Astrocyte of the cerebellum (primary cell): ENCODE measurements at regions not wholly inside any gene's neighbourhood (a gene's known extent, or its start where the extent isn't known, plus 50 kb on each side); places are given as distances from the start of the nearest gene placed in this dataset.
"Not testable (repeated sequence)": the region's sequence is repeated elsewhere in the genome, so short reads cannot be mapped to it uniquely, and the experiment has no call there.

Experiments used
- DNase-seq: peaks from one replicate; pipeline ENCODE4 v3.0.0-alpha.2; 2011; ENCODE audit warnings: low read depth
- H3K4me3 ChIP-seq: 2 replicates; pipeline ENCODE4 v1.5.1; 2011; ENCODE audit warnings: mild to moderate bottlenecking, low read depth, low read length, moderate library complexity
- in situ Hi-C: cut with HindIII; loops from 2 replicates; pipeline ENCODE4 v1.10.0; 2017; ENCODE audit warnings: low sequenced_read_pairs
- TF ChIP-seq, protein P1 (sequence below): IDR thresholded peaks from 2 replicates; pipeline ENCODE4 v1.5.1; 2012; ENCODE audit warnings: low read length, low read depth, moderate library complexity, mild to moderate bottlenecking; ENCODE audit errors: missing control alignments

DNA sequence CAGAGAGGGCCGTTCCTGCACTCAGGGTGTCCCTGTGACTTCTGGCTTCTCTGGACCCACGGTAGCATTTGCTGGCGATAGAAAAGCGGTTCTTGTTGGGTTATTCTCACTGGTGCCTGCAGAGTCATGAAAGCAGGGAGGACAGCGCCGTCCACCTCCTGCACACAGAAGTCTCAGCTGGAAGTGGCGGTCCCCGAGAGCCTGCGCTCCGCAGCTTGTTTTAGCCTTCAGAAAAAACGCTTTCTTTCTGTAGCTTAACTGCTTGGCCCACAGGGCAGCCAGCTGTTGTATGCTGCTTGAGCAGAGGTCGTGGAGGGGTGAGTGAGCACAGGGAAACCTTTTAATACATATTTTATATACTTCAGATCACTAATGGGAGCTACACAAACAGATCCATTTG, 400.7 kb upstream of the FAT1 start:
- in situ Hi-C loops, result no loop called here
- no peak for DNase-seq
- no peak overlapping the region for H3K4me3 ChIP-seq
- TF ChIP-seq, protein P1, sequence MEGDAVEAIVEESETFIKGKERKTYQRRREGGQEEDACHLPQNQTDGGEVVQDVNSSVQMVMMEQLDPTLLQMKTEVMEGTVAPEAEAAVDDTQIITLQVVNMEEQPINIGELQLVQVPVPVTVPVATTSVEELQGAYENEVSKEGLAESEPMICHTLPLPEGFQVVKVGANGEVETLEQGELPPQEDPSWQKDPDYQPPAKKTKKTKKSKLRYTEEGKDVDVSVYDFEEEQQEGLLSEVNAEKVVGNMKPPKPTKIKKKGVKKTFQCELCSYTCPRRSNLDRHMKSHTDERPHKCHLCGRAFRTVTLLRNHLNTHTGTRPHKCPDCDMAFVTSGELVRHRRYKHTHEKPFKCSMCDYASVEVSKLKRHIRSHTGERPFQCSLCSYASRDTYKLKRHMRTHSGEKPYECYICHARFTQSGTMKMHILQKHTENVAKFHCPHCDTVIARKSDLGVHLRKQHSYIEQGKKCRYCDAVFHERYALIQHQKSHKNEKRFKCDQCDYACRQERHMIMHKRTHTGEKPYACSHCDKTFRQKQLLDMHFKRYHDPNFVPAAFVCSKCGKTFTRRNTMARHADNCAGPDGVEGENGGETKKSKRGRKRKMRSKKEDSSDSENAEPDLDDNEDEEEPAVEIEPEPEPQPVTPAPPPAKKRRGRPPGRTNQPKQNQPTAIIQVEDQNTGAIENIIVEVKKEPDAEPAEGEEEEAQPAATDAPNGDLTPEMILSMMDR, result no peak

DNA sequence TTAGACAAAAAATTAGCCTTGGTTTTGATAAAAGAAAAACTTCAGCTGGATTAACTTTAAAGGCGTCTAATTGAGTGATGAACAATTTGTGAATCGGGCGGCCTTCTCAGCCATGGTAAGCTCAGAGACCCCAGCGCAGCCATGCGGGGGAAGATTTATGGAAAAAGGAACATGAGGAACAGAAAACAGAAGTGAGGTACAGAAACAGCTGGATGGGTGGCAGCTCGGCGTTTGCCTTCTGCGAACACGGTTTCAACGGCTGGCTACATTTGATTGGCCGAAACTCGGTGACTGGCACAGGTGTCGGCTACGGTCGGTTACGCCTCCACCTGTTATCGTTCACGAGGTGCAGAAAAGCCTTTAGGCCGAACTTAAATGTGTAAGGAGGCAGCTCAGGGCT, 401.4 kb upstream of the FAT1 start:
- DNase-seq, result no peak
- TF ChIP-seq, protein P1, result no peak
- no peak overlapping the region for H3K4me3 ChIP-seq
- in situ Hi-C loops, result no loop called here

DNA sequence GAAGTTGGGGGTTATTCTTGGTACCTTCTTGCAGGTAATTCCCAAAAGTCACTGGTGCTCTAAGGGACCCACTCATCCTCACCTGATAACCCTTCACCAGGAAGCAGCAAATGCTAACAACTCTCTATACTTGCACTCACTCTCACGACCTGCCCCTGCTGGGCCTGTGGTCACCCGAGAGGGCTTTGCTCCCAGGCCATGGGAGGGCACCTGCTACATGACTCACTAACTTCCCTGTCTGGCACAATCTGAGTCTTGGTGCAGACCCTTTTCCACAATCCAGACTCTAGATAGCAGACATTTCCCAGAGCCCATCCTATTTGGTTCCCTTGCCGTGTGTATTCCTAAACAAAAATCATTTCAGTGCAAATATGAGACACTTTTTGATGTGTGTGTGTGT, 403.8 kb upstream of the FAT1 start:
- TF ChIP-seq, protein P1, result no peak
- no peak for DNase-seq
- no peak overlapping the region for H3K4me3 ChIP-seq
- in situ Hi-C loops, result no loop called here

DNA sequence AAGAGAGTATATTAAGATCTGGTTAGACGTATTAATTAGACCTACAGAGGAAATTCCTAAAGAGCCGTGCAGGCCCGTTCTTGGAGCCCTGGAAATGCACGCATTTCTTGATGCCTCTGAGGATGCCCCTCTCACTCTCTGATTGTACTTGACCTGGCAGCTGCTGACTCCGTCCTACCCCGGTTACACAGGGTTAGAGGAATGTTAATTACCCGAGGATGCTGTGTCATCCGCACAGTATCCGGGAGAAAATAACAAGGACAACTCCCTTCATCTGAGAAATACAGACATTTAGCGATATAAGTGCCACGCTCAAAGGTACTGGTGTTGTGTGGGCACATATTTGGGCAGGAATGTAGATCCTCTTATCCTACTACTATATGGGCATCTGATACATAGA, 404.6 kb upstream of the FAT1 start:
- in situ Hi-C loops, result no loop called here
- no peak overlapping the region for H3K4me3 ChIP-seq
- TF ChIP-seq, protein P1, result no peak
- no peak for DNase-seq

DNA sequence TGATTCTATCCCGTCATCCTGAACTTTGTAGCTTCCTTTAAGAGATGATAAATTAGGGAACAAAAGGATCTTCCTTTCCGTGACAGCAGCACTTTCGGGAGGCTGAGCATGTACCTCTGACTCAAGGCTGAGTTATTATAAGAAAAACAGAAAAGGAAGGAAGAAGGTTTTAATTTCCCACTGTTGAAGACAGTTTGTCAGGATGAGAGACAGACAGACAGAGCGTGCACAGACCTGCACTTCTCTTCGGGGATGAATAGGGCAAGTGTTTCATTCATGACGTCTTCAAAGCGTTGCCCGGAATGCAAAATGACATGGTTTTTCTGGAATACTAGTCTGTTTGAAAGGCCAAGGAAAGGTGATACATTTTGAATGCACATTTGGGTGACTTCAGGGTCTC, 405.3 kb upstream of the FAT1 start:
- TF ChIP-seq, protein P1, result no peak
- H3K4me3 ChIP-seq, result no peak overlapping the region
- in situ Hi-C loops, result no loop called here
- DNase-seq, result no peak

DNA sequence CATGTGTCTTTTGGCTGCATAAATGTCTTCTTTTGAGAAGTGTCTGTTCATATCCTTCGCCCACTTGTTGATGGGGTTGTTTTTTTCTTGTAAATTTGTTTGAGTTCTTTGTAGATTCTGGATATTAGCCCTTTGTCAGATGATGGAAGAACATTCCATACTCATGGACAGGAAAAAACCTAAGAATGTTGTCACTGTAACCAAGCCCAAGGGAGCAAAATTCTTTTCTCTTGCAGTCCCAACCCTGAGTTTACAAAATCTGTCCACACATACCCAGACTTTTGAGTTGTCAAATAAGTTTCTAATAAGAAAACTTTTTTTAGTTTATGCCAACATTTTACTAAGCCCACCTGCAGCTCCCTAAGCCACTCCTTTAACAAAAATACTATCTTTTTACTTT, 408.2 kb upstream of the FAT1 start:
- DNase-seq, H3K4me3 ChIP-seq, in situ Hi-C loops: not testable (repeated sequence)

DNA sequence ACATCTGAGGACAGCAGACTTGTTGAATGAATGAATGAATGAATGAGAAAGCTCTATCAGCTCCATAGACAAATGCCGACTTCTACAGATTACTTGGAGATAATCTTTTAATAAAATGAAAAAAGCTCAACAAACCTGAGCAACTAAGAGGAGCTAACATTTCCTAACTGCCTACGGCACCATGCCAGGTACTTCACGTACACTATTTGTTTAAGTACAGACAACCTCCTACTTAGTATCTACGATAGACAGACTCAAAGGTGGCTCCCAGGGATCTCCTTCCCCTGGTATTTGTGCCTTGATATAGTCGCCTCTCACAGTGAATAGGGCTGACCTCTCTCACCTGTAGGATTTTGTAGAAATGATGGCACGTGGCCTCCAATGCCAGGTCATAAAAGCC, 412.2 kb upstream of the FAT1 start:
- no peak overlapping the region for H3K4me3 ChIP-seq
- TF ChIP-seq, protein P1, result no peak
- no peak for DNase-seq
- in situ Hi-C loops, result no loop called here
